OCI-LY1 (cell line): ENCODE measurements at regions not wholly inside any gene's neighbourhood (a gene's known extent, or its start where the extent isn't known, plus 50 kb on each side); places are given as distances from the start of the nearest gene placed in this dataset.

Source experiments
- H2AFZ ChIP-seq: fragments of 200-600 bp; sonication (generic), shearing (Covaris generic); 2 replicates; pipeline ENCODE4 v1.6.0; 2014; ENCODE audit warnings: antibody characterized with exemption, mild to moderate bottlenecking, low read length
- H3F3A ChIP-seq: fragments of 200-600 bp; sonication (generic), shearing (Covaris generic); 2 replicates; pipeline ENCODE4 v1.6.0; 2014; ENCODE audit warnings: mild to moderate bottlenecking, antibody characterized with exemption, low read length, moderate library complexity; ENCODE audit not compliant: insufficient read depth
- H3K27ac ChIP-seq: fragments of 200-600 bp; sonication (generic); 2 replicates; pipeline ENCODE4 v1.5.1; 2014; ENCODE audit warnings: low read length, mixed run types, mild to moderate bottlenecking, low read depth; ENCODE audit not compliant: poor library complexity, severe bottlenecking
- H3K27me3 ChIP-seq: fragments of 200-600 bp; sonication (generic); 2 replicates; pipeline ENCODE4 v1.6.0; 2014; ENCODE audit warnings: antibody characterized with exemption, mild to moderate bottlenecking, low read length, moderate library complexity; ENCODE audit not compliant: insufficient read depth
- H3K36me3 ChIP-seq: fragments of 200-600 bp; sonication (generic); 2 replicates; pipeline ENCODE4 v1.6.1; 2014; ENCODE audit warnings: mild to moderate bottlenecking, antibody characterized with exemption, low read length, moderate library complexity, mixed read lengths; ENCODE audit not compliant: insufficient read depth
- H3K4me1 ChIP-seq: fragments of 200-600 bp; sonication (generic); 2 replicates; pipeline ENCODE4 v1.5.1; 2014; ENCODE audit warnings: mild to moderate bottlenecking, low read length, moderate library complexity; ENCODE audit not compliant: insufficient read depth, severe bottlenecking
- H3K4me2 ChIP-seq: fragments of 200-600 bp; sonication (generic), shearing (Covaris generic); 2 replicates; pipeline ENCODE4 v1.6.1; 2014; ENCODE audit warnings: low read length
- H3K4me3 ChIP-seq: fragments of 200-600 bp; sonication (generic); 2 replicates; pipeline ENCODE4 v1.5.1; 2014; ENCODE audit warnings: low read length, low read depth, mild to moderate bottlenecking, mixed read lengths; ENCODE audit not compliant: poor library complexity, severe bottlenecking
- H3K79me2 ChIP-seq: fragments of 200-600 bp; shearing (Covaris generic); 2 replicates; pipeline ENCODE4 v1.6.1; 2016; ENCODE audit warnings: mixed run types, low read length, mixed read lengths; ENCODE audit not compliant: insufficient read depth
- H3K9ac ChIP-seq: fragments of 200-600 bp; sonication (generic), shearing (Covaris generic); 2 replicates; pipeline ENCODE4 v1.6.1; 2014; ENCODE audit warnings: mild to moderate bottlenecking, low read length, mixed read lengths
- H3K9me2 ChIP-seq: fragments of 200-600 bp; sonication (generic), shearing (Covaris generic); 2 replicates; pipeline ENCODE4 v1.6.1; 2014; ENCODE audit warnings: low read depth, mild to moderate bottlenecking, low read length, mixed read lengths
- H3K9me3 ChIP-seq: fragments of 200-600 bp; shearing (Covaris generic); 2 replicates; pipeline ENCODE4 v1.6.1; 2014; ENCODE audit warnings: low read length, mixed read lengths
- H4K20me1 ChIP-seq: fragments of 200-600 bp; sonication (generic), shearing (Covaris generic); 2 replicates; pipeline ENCODE4 v1.6.0; 2016; ENCODE audit warnings: mild to moderate bottlenecking, low read length; ENCODE audit not compliant: insufficient read depth
- EZH2 ChIP-seq: fragments of 200-600 bp; sonication (generic), shearing (Covaris generic); IDR thresholded peaks from 2 replicates; pipeline ENCODE4 v1.8.0; 2017; ENCODE audit warnings: borderline replicate concordance, mixed run types, mild to moderate bottlenecking, antibody characterized with exemption, low read length, moderate library complexity, mixed read lengths
- TF ChIP-seq, protein P1 (sequence below): fragments of 200-600 bp; sonication (generic), shearing (Covaris generic); IDR thresholded peaks from 2 replicates; pipeline ENCODE4 v1.5.1; 2017; ENCODE audit warnings: mild to moderate bottlenecking, antibody characterized with exemption, low read length, moderate library complexity, mixed read lengths

- Histone ChIP-seq H3K9me3 (no peaks in the 10 kb centered on the region), H3K9ac (no peak overlapping the region), H3F3A (no peaks in the 10 kb centered on the region), H3K4me3 (no peak overlapping the region), H4K20me1 (no peaks in the 10 kb centered on the region), H3K9me2 (no peaks in the 10 kb centered on the region), H3K4me2 (no peak overlapping the region), H3K27me3 (no peaks in the 10 kb centered on the region), H3K4me1 (no peaks in the 10 kb centered on the region), H3K79me2 (no peaks in the 10 kb centered on the region), H3K27ac (no peak overlapping the region), H3K36me3 (no peaks in the 10 kb centered on the region), H2AFZ (no peak overlapping the region)
- no peak for TF ChIP-seq EZH2
- TF ChIP-seq, protein P1, sequence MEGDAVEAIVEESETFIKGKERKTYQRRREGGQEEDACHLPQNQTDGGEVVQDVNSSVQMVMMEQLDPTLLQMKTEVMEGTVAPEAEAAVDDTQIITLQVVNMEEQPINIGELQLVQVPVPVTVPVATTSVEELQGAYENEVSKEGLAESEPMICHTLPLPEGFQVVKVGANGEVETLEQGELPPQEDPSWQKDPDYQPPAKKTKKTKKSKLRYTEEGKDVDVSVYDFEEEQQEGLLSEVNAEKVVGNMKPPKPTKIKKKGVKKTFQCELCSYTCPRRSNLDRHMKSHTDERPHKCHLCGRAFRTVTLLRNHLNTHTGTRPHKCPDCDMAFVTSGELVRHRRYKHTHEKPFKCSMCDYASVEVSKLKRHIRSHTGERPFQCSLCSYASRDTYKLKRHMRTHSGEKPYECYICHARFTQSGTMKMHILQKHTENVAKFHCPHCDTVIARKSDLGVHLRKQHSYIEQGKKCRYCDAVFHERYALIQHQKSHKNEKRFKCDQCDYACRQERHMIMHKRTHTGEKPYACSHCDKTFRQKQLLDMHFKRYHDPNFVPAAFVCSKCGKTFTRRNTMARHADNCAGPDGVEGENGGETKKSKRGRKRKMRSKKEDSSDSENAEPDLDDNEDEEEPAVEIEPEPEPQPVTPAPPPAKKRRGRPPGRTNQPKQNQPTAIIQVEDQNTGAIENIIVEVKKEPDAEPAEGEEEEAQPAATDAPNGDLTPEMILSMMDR, result no peak
Observed at GRCh38 chr3:28081533-28081947, 159.9 kb upstream of the CMC1 start.

GRCh38 chr3:28087591-28087990 lies 153.8 kb upstream of the CMC1 start:
- H3K9me3 ChIP-seq, result no peaks in the 10 kb centered on the region
- H3K4me1 ChIP-seq, result no peaks in the 10 kb centered on the region
- no peaks in the 10 kb centered on the region for H3K79me2 ChIP-seq
- no peak overlapping the region for H3K27ac ChIP-seq
- H2AFZ ChIP-seq, result no peak overlapping the region
- no peaks in the 10 kb centered on the region for H3F3A ChIP-seq
- H3K36me3 ChIP-seq, result no peaks in the 10 kb centered on the region
- no peak overlapping the region for H3K4me2 ChIP-seq
- TF ChIP-seq, protein P1, result no peak
- no peak for TF ChIP-seq EZH2
- no peak overlapping the region for H3K4me3 ChIP-seq
- H3K9me2 ChIP-seq, result no peaks in the 10 kb centered on the region
- H3K9ac ChIP-seq, result no peak overlapping the region
- no peaks in the 10 kb centered on the region for H4K20me1 ChIP-seq
- H3K27me3 ChIP-seq, result no peaks in the 10 kb centered on the region

DNA sequence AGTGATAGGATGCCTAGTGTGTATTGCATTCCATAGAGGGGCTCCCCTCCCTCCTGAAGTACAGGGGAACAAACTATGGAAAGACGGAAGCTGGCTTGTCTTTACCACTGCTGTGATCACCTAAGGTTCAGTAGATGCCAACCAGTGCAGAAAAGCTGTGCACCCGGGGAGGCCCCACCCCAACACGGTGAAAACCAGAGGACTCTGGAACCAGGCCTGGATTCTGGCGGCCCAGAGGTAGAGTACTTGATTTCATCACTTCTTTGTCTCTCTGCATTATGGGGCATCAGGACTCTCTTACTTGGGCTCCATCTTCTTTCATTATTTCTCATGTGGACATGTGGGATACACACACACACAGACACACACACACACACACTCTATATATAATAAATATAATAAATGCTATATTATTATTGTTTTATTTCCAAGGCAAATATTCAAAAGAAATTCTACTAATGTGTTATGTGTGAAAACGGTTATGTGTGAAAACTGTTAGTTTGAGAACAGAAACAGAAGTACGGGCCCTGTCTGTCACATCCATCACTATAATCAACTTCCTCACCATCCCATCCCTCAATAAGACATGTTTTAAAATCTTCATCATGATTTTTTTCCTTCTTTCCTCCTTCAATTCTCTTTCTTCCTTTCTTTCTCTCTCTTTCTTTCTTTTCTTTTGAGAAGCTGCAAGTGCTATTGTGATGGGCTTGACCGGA lies 152.4 kb upstream of the CMC1 start:
- Histone ChIP-seq H3K9me2 (no peaks in the 10 kb centered on the region), H3K27me3 (no peaks in the 10 kb centered on the region), H3K4me1 (no peaks in the 10 kb centered on the region), H2AFZ (no peak overlapping the region), H3K4me2 (no peak overlapping the region), H3K9me3 (no peaks in the 10 kb centered on the region), H3K27ac (no peak overlapping the region), H4K20me1 (no peaks in the 10 kb centered on the region), H3K79me2 (no peaks in the 10 kb centered on the region), H3F3A (no peaks in the 10 kb centered on the region), H3K9ac (no peak overlapping the region), H3K36me3 (no peaks in the 10 kb centered on the region), H3K4me3 (no peak overlapping the region)
- TF ChIP-seq, protein P1, result no peak
- no peak for TF ChIP-seq EZH2
